Midbrain (tissue), 1 donor: ENCODE measurements at regions not wholly inside any gene's neighbourhood (a gene's known extent, or its start where the extent isn't known, plus 50 kb on each side); places are given as distances from the start of the nearest gene placed in this dataset.

ENCODE experiments used
- DNase-seq: peaks from one replicate; lab custom pipeline; 2025; lab: John Stamatoyannopoulos, UW

GRCh38 chr13:74966814-74967424 is 515.0 kb downstream of the TBC1D4 start:
- DNase-seq, result peak; percentile 59

- DNase-seq, result no peak
Measured at GRCh38 chr13:74966275-74966674, 515.7 kb downstream of the TBC1D4 start.

- DNase-seq, result no peak
Measured at GRCh38 chr13:74945637-74946036, 536.3 kb downstream of the TBC1D4 start.

GRCh38 chr13:74931698-74932433 is 550.1 kb downstream of the TBC1D4 start:
- no peak for DNase-seq

GRCh38 chr13:74930402-74931165 is 551.4 kb downstream of the TBC1D4 start:
- no peak for DNase-seq

GRCh38 chr13:74929436-74929835 is 552.5 kb downstream of the TBC1D4 start:
- DNase-seq, result no peak

- DNase-seq, result no peak
Measured at GRCh38 chr13:74927823-74928222, 554.1 kb downstream of the TBC1D4 start.

GRCh38 chr13:74922963-74923362 is 559.0 kb downstream of the TBC1D4 start:
- DNase-seq, result no peak

- DNase-seq, result no peak
Measured at GRCh38 chr13:74921326-74921725, 560.6 kb downstream of the TBC1D4 start.

- DNase-seq, result no peak
Measured at GRCh38 chr13:74920920-74921319, 561.0 kb downstream of the TBC1D4 start.

- DNase-seq, result no peak
Measured at GRCh38 chr13:74920361-74920760, 561.6 kb downstream of the TBC1D4 start.

GRCh38 chr13:74919914-74920313 is 562.1 kb downstream of the TBC1D4 start:
- DNase-seq, result no peak

- DNase-seq, result no peak
Measured at GRCh38 chr13:74912898-74913297, 569.1 kb downstream of the TBC1D4 start.

GRCh38 chr13:74910415-74910814 is 571.6 kb downstream of the TBC1D4 start:
- DNase-seq, result no peak

GRCh38 chr13:74907788-74908187 is 574.2 kb downstream of the TBC1D4 start:
- no peak for DNase-seq

GRCh38 chr13:74904556-74904955 is 577.4 kb downstream of the TBC1D4 start:
- DNase-seq, result no peak

- DNase-seq, result no peak
Measured at GRCh38 chr13:74895042-74895796, 586.8 kb downstream of the TBC1D4 start.

- DNase-seq, result no peak
Measured at GRCh38 chr13:74892096-74892495, 589.9 kb downstream of the TBC1D4 start.

- DNase-seq, result no peak
Measured at GRCh38 chr13:74891610-74892009, 590.4 kb downstream of the TBC1D4 start.

GRCh38 chr13:74889321-74889720 is 592.6 kb downstream of the TBC1D4 start:
- no peak for DNase-seq

GRCh38 chr13:74886502-74886901 is 595.5 kb downstream of the TBC1D4 start:
- DNase-seq, result peak; percentile 13

GRCh38 chr13:74883834-74884233 is 598.1 kb downstream of the TBC1D4 start:
- DNase-seq, result no peak
